OCI-LY7 (cell line): ENCODE measurements at regions not wholly inside any gene's neighbourhood (a gene's known extent, or its start where the extent isn't known, plus 50 kb on each side); places are given as distances from the start of the nearest gene placed in this dataset.

Experiments used
- BruUV-seq: library from RNA; stranded (reverse); fragments of 400-500 nt; replicated peaks from 2 replicates; lab custom pipeline; 2021; lab: Mats Ljungman, UMichigan
- CTCF ChIA-PET: fragments of 300-600 bp; sonication (Branson Sonifier 250); formaldehyde crosslinking; loops from one replicate; lab custom pipeline; 2022; ENCODE audit warnings: antibody characterized with exemption; ENCODE audit not compliant: unreplicated experiment; lab: Charles Lee
- POLR2A ChIA-PET: fragments of 300-600 bp; sonication (Branson Sonifier 250); formaldehyde crosslinking; loops from one replicate; lab custom pipeline; 2022; ENCODE audit warnings: antibody characterized with exemption; lab: Charles Lee
- DNase-seq: peaks from one replicate; pipeline ENCODE4 v3.0.0-alpha.2; 2015; ENCODE audit warnings: low spot score
- H2AFZ ChIP-seq: fragments of 200-600 bp; sonication (generic), shearing (Covaris generic); 2 replicates; pipeline ENCODE4 v1.6.1; 2014; ENCODE audit warnings: mild to moderate bottlenecking, antibody characterized with exemption, low read length, moderate library complexity
- H3K27ac ChIP-seq: fragments of 200-600 bp; sonication (generic); 2 replicates; pipeline ENCODE4 v1.5.1; 2014; ENCODE audit warnings: mixed run types, low read depth, mild to moderate bottlenecking, moderate library complexity, low read length, inconsistent platforms; ENCODE audit not compliant: poor library complexity, severe bottlenecking
- H3K36me3 ChIP-seq: fragments of 200-600 bp; sonication (generic); 2 replicates; pipeline ENCODE4 v1.6.1; 2014; ENCODE audit warnings: mild to moderate bottlenecking, antibody characterized with exemption, low read length, moderate library complexity, mixed read lengths; ENCODE audit not compliant: insufficient read depth
- H3K4me1 ChIP-seq: fragments of 200-600 bp; sonication (generic); 2 replicates; pipeline ENCODE4 v1.5.1; 2014; ENCODE audit warnings: mild to moderate bottlenecking, low read length; ENCODE audit not compliant: insufficient read depth, poor library complexity, severe bottlenecking
- H3K4me2 ChIP-seq: fragments of 200-600 bp; sonication (generic); 2 replicates; pipeline ENCODE4 v1.6.1; 2014; ENCODE audit warnings: mild to moderate bottlenecking, low read length
- H3K4me3 ChIP-seq: fragments of 200-600 bp; sonication (generic); 2 replicates; pipeline ENCODE4 v1.5.1; 2014; ENCODE audit warnings: mild to moderate bottlenecking, low read depth, low read length; ENCODE audit not compliant: poor library complexity, severe bottlenecking
- H3K79me2 ChIP-seq: fragments of 200-600 bp; sonication (generic); 2 replicates; pipeline ENCODE4 v1.6.1; 2016; ENCODE audit warnings: low read depth, mild to moderate bottlenecking, low read length, moderate library complexity, mixed read lengths; ENCODE audit not compliant: insufficient read depth
- H3K9me2 ChIP-seq: fragments of 200-600 bp; sonication (generic); 2 replicates; pipeline ENCODE4 v1.6.1; 2016; ENCODE audit warnings: mild to moderate bottlenecking, low read length, mixed read lengths; ENCODE audit not compliant: insufficient read depth
- H3K9me3 ChIP-seq: fragments of 200-600 bp; sonication (generic); 2 replicates; pipeline ENCODE4 v1.6.1; 2014; ENCODE audit warnings: mild to moderate bottlenecking, mixed run types, low read length, mixed read lengths
- H4K20me1 ChIP-seq: fragments of 200-600 bp; sonication (generic); 2 replicates; pipeline ENCODE4 v1.6.1; 2014; ENCODE audit warnings: mild to moderate bottlenecking, antibody characterized with exemption, low read length, moderate library complexity, mixed read lengths; ENCODE audit not compliant: insufficient read depth
- EZH2phosphoT487 ChIP-seq: fragments of 200-600 bp; sonication (generic); IDR thresholded peaks from 2 replicates; pipeline ENCODE4 v1.6.1; 2018; ENCODE audit warnings: low read depth, borderline replicate concordance, mild to moderate bottlenecking, mixed run types, antibody characterized with exemption, low read length, moderate library complexity, mixed read lengths
- intact Hi-C: fragments of 100-400 bp; cut with micrococcal nuclease; formaldehyde crosslinking; loops from one replicate; pipeline ENCODE4 v1.10.0; 2022; ENCODE audit not compliant: unreplicated experiment
- TF ChIP-seq, protein P1 (sequence below): fragments of 200-600 bp; sonication (generic); conservative IDR thresholded peaks from 2 replicates; pipeline ENCODE4 v1.5.1; 2014; ENCODE audit warnings: mild to moderate bottlenecking, antibody characterized with exemption, low read length, moderate library complexity, mixed read lengths

DNA sequence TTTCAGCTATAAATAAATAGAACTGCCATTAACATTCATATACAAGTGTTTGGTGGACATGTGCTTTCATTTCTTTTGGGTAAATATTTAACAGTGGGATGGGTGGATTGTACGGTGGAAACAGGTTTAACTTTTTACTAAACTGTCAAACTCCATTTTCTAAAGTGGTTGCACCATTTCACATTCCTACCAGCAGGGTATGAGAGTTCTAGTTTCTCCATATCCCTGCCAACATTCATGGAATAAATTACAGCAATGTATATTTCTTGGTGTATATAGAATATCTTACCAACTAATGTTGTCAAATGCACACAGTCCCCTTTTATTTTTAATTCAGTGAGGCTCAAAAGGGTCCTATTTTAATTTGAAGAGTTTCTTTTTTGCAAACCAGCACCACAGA lies 71.3 kb upstream of the CTXND1 start:
- H3K9me2 ChIP-seq, result no peaks in the 10 kb centered on the region
- POLR2A ChIA-PET, result no interaction called here

DNA sequence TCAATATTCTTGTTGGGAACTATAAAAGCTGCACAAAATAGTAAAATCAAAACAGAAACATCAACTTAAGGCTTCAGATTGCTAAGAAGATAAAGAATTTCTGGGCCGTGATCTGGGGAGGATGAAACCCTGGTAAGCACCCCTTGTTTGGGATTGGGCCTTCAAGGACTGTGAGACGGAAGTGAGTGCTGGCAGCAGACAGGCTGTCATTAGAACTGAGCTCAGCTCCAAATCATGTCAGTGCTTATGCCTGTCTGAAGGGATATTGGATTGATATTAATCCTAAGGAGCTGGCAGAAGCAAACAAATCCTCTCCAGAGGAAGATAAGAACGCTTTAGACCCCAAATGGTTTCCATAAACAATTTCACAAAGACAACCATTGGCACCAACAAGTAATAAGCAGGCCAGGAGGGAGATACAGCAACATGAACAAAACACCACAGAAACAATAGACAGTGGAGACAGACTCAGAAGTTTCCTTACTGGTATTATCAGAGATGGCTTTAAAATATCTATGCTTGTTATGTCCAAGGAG lies 72.6 kb upstream of the CTXND1 start:
- Histone ChIP-seq H3K9me3 (no peaks in the 10 kb centered on the region), H3K9me2 (no peaks in the 10 kb centered on the region), H3K36me3 (no peaks in the 10 kb centered on the region), H4K20me1 (no peaks in the 10 kb centered on the region), H3K79me2 (no peaks in the 10 kb centered on the region), H3K4me2 (no peak overlapping the region), H3K27ac (no peak overlapping the region), H2AFZ (no peak overlapping the region), H3K4me3 (no peak overlapping the region), H3K4me1 (no peaks in the 10 kb centered on the region)
- POLR2A ChIA-PET, result interaction anchor here (0.7 kb wide), 1 partner anchor 780 kb away, joined by 3 read pairs; no protein-coding TSS in a partner anchor
- no peak for TF ChIP-seq EZH2phosphoT487
- TF ChIP-seq, protein P1, sequence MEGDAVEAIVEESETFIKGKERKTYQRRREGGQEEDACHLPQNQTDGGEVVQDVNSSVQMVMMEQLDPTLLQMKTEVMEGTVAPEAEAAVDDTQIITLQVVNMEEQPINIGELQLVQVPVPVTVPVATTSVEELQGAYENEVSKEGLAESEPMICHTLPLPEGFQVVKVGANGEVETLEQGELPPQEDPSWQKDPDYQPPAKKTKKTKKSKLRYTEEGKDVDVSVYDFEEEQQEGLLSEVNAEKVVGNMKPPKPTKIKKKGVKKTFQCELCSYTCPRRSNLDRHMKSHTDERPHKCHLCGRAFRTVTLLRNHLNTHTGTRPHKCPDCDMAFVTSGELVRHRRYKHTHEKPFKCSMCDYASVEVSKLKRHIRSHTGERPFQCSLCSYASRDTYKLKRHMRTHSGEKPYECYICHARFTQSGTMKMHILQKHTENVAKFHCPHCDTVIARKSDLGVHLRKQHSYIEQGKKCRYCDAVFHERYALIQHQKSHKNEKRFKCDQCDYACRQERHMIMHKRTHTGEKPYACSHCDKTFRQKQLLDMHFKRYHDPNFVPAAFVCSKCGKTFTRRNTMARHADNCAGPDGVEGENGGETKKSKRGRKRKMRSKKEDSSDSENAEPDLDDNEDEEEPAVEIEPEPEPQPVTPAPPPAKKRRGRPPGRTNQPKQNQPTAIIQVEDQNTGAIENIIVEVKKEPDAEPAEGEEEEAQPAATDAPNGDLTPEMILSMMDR, result no peak
- intact Hi-C loops, result no loop called here
- no TSS peak for BruUV-seq
- DNase-seq, result no peak
- CTCF ChIA-PET, result no interaction called here

More for the DNA sequence above, 71.3 kb upstream of the CTXND1 start:
- Histone ChIP-seq H2AFZ (no peak overlapping the region), H3K4me2 (no peak overlapping the region), H3K4me1 (no peaks in the 10 kb centered on the region), H3K9me3 (no peaks in the 10 kb centered on the region), H3K27ac (no peak overlapping the region), H4K20me1 (no peaks in the 10 kb centered on the region), H3K4me3 (no peak overlapping the region), H3K79me2 (no peaks in the 10 kb centered on the region), H3K36me3 (no peaks in the 10 kb centered on the region)
- CTCF ChIA-PET, result no interaction called here
- TF ChIP-seq, protein P1, result no peak
- TF ChIP-seq EZH2phosphoT487, result no peak
- DNase-seq, result no peak
- intact Hi-C loops, result no loop called here
- no TSS peak for BruUV-seq

DNA sequence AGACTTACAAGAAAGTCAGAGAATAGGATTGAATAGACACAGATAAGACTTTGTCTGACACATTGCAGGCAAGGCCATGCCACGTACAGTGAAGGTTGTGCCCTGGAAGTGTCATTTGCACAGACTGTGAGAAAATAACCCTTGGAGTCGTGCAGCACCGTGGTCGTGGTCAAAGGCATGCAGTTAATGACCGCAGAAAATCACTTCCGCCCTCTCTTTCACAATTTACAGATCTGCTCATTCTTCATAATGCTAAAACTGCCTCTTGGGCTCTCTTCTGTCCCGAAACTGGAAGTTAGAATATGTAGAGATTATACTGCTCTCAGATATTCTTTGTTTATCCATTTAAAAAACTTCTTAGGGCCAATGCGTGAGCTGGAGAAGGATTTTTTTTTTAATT lies 73.2 kb upstream of the CTXND1 start:
- no peaks in the 10 kb centered on the region for H3K36me3 ChIP-seq
- H3K79me2 ChIP-seq, result no peaks in the 10 kb centered on the region
- DNase-seq, result no peak
- intact Hi-C loops, result no loop called here
- no peak overlapping the region for H2AFZ ChIP-seq
- H3K27ac ChIP-seq, result no peak overlapping the region
- no TSS peak for BruUV-seq
- no peaks in the 10 kb centered on the region for H3K4me1 ChIP-seq
- H3K4me3 ChIP-seq, result no peak overlapping the region
- ChIA-PET CTCF (no interaction called here), POLR2A (no interaction called here)
- no peak overlapping the region for H3K4me2 ChIP-seq
- TF ChIP-seq EZH2phosphoT487, result no peak
- TF ChIP-seq, protein P1, result no peak
- no peaks in the 10 kb centered on the region for H3K9me2 ChIP-seq
- no peaks in the 10 kb centered on the region for H3K9me3 ChIP-seq
- H4K20me1 ChIP-seq, result no peaks in the 10 kb centered on the region
